IPS-18a (cell line): ENCODE measurements at regions not wholly inside any gene's neighbourhood (a gene's known extent, or its start where the extent isn't known, plus 50 kb on each side); places are given as distances from the start of the nearest gene placed in this dataset.
"Not testable (repeated sequence)": the region's sequence is repeated elsewhere in the genome, so short reads cannot be mapped to it uniquely, and the experiment has no call there.

Experiments
- H3K27ac ChIP-seq: one replicate; pipeline ENCODE4 v1.5.1; 2013; ENCODE audit warnings: low read length
- H3K27me3 ChIP-seq: one replicate; pipeline ENCODE4 v1.6.1; 2013; ENCODE audit warnings: mild to moderate bottlenecking, low read length; ENCODE audit not compliant: control insufficient read depth, insufficient read depth
- H3K36me3 ChIP-seq: one replicate; pipeline ENCODE4 v1.6.1; 2013; ENCODE audit warnings: low read depth, low read length; ENCODE audit not compliant: control insufficient read depth
- H3K4me1 ChIP-seq: one replicate; pipeline ENCODE4 v1.6.1; 2013; ENCODE audit warnings: low read depth, low read length; ENCODE audit not compliant: control insufficient read depth
- H3K4me3 ChIP-seq: one replicate; pipeline ENCODE4 v1.5.1; 2013; ENCODE audit warnings: low read length
- H3K9ac ChIP-seq: one replicate; pipeline ENCODE4 v1.6.1; 2013; ENCODE audit warnings: mild to moderate bottlenecking, low read length, moderate library complexity
- H3K9me3 ChIP-seq: one replicate; pipeline ENCODE4 v1.6.1; 2013; ENCODE audit warnings: low read depth, low read length; ENCODE audit not compliant: control insufficient read depth

DNA sequence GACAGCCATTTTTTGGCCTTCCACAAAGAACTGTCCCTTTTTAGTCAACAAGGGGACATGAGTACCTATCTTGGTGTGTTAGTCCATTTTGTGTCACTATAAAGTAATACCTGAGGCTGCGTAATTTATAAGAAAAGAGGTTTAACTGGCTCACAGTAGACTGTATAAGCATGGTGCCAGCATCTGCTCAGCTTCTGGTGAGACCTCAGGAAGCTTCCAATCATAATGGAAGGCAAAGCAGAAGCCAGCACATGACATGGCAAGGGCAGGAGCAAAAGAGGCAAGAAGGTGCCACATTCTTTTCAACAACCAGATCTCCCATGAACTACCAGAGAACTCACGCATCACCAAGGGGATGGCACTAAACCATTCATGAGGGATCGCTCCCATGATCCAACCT, 66.1 kb upstream of the VGLL4 start:
- H3K9me3 ChIP-seq = no peaks in the 10 kb centered on the region
- no peak overlapping the region for H3K9ac ChIP-seq
- no peaks in the 10 kb centered on the region for H3K27me3 ChIP-seq
- H3K4me1 ChIP-seq = no peaks in the 10 kb centered on the region
- H3K4me3 ChIP-seq = no peak overlapping the region
- H3K36me3 ChIP-seq = no peaks in the 10 kb centered on the region
- no peak overlapping the region for H3K27ac ChIP-seq

DNA sequence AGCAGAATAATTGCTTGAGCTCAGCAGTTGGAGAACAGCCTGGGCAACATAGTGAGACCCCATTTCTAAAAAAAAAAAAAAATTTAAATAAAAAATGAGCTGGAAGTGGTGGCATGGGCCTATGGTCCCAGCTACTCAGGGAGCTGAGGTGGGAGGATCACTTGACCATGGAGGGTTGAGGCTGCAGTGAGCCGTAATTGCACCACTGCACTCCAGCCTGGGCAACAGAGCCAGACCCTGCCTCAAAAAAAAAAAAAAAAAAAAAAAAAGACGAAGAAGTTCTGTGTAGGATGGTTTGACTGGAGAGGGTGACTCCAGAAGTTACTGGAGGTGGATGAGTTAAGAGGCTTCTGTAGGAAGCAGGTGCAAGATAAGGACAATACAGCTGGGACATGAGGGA, 63.4 kb upstream of the VGLL4 start:
- not testable (repeated sequence) for H3K4me3 ChIP-seq, H3K4me1 ChIP-seq, H3K27me3 ChIP-seq, H3K9ac ChIP-seq, H3K9me3 ChIP-seq, H3K36me3 ChIP-seq, H3K27ac ChIP-seq

DNA sequence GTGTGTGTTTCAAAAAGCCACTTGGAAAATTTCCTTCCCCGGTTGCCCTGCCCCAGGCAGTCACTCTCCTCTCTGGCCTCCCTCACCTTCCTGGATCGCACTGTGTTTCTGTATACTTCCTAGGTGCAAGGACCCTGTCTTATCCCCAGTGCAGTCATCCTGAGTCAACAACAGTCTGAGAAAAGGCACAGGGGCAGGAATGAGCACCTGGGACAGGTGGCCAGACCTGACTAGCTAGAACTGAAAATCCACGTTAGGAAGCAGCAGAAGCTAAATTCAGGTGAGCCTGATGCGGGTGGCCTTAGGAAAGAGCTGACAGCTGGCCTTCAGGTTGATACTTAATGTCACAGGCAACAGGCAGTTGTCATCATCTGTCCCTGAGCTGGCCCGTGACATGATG, 62.9 kb upstream of the VGLL4 start:
- Histone ChIP-seq H3K9ac (no peak overlapping the region), H3K36me3 (no peaks in the 10 kb centered on the region), H3K4me3 (no peak overlapping the region), H3K27ac (no peak overlapping the region), H3K4me1 (no peaks in the 10 kb centered on the region), H3K27me3 (no peaks in the 10 kb centered on the region), H3K9me3 (no peaks in the 10 kb centered on the region)

DNA sequence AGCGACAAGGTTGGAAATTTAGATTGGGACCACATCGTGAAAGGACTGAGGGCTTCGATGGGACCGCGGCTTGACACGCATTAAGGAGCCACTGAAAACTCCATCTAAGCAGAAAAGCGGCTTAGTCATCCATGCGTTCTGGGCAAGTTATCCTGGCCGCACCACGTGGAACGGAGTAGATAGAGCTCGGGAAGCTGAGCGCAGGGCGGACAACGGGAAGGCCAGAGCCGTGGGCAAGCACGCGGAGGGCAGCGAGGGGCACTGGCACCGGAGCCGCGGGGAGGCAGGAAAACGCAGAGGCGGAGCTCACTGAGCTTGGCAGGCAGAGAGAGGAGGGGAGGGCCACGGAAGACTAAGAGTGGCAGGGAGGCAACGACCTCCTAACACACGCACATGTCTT, 61.3 kb upstream of the VGLL4 start:
- no peaks in the 10 kb centered on the region for H3K9me3 ChIP-seq
- H3K4me3 ChIP-seq = no peak overlapping the region
- no peaks in the 10 kb centered on the region for H3K27me3 ChIP-seq
- no peaks in the 10 kb centered on the region for H3K4me1 ChIP-seq
- no peaks in the 10 kb centered on the region for H3K36me3 ChIP-seq
- no peak overlapping the region for H3K27ac ChIP-seq
- H3K9ac ChIP-seq = no peak overlapping the region

DNA sequence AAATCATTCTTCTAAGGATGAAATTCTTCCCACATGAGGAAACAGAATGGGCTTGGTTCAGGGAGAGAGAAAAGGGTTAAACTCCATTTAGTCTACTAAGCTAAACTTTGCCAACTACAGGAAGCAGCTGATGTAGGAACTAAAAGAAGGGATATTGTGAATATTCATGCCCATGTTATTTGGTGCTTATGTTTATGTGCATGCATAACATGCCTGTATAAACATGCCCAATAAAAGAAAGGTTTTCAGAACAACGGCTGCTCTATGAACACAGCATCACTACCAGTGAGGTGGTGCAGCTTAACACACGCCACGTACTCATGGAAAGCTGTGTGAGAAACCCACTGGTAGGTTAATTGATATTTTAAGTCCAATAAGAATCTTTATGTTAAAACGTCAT, 59.4 kb upstream of the VGLL4 start:
- Histone ChIP-seq H3K9me3 (no peaks in the 10 kb centered on the region), H3K4me3 (no peak overlapping the region), H3K4me1 (no peaks in the 10 kb centered on the region), H3K36me3 (no peaks in the 10 kb centered on the region), H3K9ac (no peak overlapping the region), H3K27me3 (no peaks in the 10 kb centered on the region), H3K27ac (no peak overlapping the region)

DNA sequence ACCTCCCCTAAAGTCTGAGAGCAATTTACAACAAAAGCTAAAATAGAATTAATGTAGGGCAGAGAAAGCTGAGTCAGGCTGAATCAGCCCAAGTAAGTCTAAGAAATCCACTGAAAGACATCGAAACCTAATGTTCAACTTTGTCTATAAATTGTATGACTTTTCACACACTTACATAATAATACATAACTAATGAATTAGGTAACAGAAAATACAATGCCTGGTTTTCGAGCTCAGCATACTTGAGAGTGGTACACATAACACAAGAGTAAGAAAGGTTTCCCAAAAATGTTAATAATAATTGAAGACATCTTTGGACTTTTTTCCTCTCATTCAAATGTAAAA, 55.3 kb upstream of the VGLL4 start:
- no peak overlapping the region for H3K4me3 ChIP-seq
- no peak overlapping the region for H3K27ac ChIP-seq
- no peaks in the 10 kb centered on the region for H3K4me1 ChIP-seq
- H3K27me3 ChIP-seq = no peaks in the 10 kb centered on the region
- no peaks in the 10 kb centered on the region for H3K36me3 ChIP-seq
- no peak overlapping the region for H3K9ac ChIP-seq
- no peaks in the 10 kb centered on the region for H3K9me3 ChIP-seq

DNA sequence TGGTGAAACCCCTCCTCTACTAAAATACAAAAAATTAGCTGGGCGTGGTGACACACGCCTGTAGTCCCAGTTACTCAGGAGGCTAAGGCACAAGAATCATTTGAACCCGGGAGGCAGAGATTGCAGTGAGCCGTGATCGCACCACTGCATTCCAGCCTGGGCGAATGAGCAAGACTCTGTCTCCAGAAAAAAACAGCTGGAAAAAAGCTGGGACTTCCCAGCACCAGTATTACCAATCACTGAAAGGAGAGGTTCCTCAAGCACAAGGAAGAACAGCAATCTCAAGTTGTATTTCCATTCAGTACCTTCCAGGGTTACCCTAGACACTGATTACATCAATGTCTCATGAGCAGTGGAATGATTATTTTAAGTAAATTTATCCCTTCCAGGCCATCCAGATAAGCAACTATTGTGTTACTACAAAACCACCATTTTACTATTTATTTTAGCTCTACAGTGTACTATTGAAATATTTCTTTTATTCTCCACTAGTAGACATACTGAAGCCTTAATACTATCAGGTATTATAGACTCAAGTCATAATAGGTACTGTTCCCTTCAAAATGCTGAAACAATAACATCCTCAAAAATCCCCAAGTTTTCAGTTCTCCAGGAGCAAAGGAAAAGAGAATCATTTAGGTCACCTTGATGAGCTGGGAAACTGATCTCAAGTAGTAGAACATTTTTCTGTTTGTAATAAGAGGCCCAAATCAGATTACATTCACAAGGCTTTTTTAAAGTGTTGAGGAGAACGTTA, 54.8 kb upstream of the VGLL4 start:
- H3K27me3 ChIP-seq = no peaks in the 10 kb centered on the region
- no peaks in the 10 kb centered on the region for H3K9me3 ChIP-seq
- H3K4me1 ChIP-seq = no peaks in the 10 kb centered on the region
- H3K4me3 ChIP-seq = no peak overlapping the region
- no peak overlapping the region for H3K9ac ChIP-seq
- H3K36me3 ChIP-seq = no peaks in the 10 kb centered on the region
- H3K27ac ChIP-seq = no peak overlapping the region

DNA sequence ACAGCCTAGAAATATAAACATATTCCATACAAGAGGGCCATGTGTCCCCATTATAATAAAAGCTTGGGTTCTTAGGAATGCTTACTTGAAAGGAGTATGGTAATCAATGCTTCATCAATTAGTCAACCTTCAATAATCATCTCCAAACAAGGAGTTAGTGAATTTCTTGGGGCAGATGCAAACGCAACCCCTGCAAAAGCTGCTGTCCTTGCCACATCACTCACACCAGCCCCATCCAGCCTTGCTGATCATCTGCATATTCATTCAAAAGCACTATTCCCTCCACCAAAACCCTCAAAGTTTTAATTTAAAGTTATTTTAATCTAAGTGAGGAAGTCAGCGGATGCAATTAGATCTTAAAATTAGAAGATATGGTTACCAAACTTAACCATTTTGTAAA, 54.0 kb upstream of the VGLL4 start:
- Histone ChIP-seq H3K9me3 (no peaks in the 10 kb centered on the region), H3K9ac (no peak overlapping the region), H3K36me3 (no peaks in the 10 kb centered on the region), H3K27ac (no peak overlapping the region), H3K4me1 (no peaks in the 10 kb centered on the region), H3K27me3 (no peaks in the 10 kb centered on the region), H3K4me3 (no peak overlapping the region)

DNA sequence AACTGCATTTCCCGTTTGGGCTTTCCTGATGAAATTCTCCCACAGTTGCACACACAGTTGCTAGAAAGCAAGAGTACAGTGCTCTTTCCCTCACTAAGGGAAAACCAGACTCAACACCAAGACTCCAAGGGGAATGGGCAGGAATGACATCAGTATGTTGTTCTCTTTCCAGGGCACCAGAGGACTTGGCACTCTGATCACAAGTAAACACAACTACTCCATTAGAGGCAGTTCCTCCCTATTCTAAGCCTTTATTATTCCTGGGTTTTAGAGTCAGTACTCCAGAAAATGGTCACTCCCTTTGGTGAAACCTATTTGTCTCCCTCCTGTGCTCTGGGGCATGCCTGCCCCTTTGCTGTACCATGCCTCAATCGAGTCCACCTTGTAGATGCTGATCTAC, 52.3 kb upstream of the VGLL4 start:
- Histone ChIP-seq H3K27me3 (no peaks in the 10 kb centered on the region), H3K27ac (no peak overlapping the region), H3K4me3 (no peak overlapping the region), H3K9me3 (no peaks in the 10 kb centered on the region), H3K9ac (no peak overlapping the region), H3K4me1 (peaks cover 4% of the 10 kb centered on the region), H3K36me3 (no peaks in the 10 kb centered on the region)
